HG03439 (cell line): ENCODE measurements at regions not wholly inside any gene's neighbourhood (a gene's known extent, or its start where the extent isn't known, plus 50 kb on each side); places are given as distances from the start of the nearest gene placed in this dataset.

Source experiments
- ATAC-seq: cut with Tn5 transposase; IDR thresholded peaks from one replicate; pipeline ENCODE4 v1.9.1; 2021; ENCODE audit warnings: mild to moderate bottlenecking, moderate library complexity; ENCODE audit not compliant: unreplicated experiment

DNA sequence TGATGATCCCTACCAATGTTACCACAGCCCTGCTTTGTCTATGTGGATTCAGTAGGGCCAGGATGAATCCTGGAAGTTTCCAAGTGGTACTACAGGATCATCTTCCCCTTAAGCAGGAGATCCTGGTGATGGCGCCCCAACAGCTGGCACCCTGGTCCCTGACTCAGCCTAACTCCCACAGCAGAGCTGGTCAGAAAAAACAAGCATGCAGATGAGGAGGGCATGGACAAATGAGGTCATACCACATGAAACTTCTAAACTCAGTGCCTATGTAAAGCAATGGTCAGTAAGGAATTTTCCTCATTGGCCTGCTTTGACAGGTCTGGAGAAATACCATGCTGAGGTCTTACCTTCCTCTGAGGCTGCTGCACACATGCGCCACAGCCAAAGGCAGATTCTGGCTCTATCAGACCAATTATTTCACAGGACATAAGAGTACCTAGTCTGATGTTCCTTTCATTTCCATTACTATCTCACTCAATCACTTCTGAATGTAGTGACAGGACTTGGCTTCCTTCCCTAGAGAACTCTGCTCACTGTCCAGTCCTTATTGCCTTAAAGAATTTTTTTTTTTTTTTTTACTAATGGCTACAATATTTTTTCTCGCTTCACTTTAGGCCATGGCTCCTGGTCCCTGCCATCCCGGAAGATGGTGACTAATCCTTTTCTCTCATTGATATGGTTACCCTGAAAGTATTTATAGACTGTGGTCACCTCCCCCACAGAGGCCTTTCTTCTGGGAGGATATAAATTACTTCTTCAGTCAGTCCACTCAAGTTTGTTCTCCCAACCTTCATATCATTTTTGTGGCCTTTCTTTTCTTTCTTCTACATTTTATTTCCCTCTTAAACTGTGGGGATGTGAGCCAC lies 525.2 kb upstream of the PSMD7 start:
- no peak for ATAC-seq

DNA sequence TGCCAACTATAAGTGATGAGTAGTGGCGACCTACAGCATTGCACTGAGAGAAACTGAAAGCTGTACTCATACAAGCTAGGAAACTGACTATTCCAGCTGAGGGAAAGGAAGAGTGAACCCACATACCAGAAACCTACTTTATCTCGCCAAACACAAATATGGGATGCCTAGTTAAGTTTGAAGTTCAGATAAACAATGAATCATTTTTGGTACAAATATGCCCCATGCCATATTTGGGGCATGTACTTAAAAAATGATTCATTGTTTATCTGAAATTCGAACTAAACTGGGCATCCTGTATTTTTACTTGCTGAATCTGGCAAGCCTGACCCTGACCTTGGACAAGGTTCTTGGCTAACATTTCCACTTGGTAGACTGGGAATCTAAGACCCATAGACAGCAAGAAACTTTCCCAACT lies 527.8 kb upstream of the PSMD7 start:
- no peak for ATAC-seq

GRCh38 chr16:73764321-73764720 lies 532.3 kb upstream of the PSMD7 start:
- ATAC-seq: no peak

DNA sequence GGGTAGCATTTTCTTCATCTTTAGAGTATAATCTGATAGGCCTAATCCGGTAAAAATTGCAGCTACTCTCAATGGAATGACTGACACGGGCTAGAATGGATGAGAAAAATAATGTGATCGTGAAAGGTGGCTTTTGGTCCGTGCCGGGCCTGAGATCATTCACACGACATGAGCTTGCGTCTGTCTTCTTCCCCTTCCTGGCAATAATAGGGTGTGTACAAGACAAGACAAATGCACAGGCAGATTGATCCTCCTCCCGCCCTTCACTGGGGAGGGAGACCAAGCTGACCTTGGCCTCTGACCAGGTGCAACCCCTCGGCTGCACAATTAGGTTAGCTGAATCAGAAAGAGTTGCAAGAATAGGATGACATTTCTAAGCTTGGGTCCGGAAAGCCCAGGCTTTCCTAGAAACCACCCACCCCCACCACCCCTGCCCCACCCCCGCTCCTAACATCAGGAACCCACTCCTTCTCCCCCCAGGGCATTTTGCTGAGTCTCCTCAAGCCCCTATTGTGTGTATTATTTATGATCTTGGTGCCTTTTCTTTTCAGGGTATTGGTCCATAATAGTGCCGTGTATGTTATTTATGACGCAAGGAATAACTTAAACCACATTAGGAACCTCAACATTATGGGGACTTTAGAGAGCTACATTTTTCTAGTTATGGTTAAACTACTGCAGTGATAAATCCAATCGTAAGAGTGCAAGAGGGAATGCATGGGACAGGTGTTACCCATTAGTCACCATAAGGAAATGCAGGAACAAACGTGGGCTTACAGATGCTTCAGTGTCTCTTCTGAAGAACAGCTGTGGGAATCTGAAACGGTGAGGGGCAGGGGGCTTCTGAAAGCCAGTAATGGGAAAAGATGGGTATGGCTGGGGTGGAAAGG lies 540.1 kb upstream of the PSMD7 start:
- ATAC-seq: no peak

GRCh38 chr16:73753931-73754330 lies 542.7 kb upstream of the PSMD7 start:
- ATAC-seq: no peak

DNA sequence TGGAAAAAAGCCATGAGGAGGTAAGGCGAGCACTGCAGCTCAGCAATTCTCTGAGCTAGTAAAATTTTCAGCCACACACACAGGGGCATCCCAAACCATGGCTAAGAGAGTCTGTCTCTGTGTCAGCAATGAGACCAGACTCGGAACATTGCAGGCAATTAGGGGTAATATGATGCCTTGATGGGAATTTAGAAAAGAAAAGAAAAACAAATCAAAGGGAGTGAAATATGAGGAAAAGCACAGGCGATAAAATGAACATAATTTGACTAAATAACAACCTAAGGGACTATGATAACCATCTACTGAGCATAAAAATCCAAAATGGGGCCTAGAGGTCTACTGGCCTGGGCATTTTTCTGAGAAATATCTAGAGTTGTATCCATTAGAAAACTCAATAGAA lies 546.0 kb upstream of the PSMD7 start:
- ATAC-seq: no peak

GRCh38 chr16:73747328-73747727 lies 549.3 kb upstream of the PSMD7 start:
- ATAC-seq: no peak

DNA sequence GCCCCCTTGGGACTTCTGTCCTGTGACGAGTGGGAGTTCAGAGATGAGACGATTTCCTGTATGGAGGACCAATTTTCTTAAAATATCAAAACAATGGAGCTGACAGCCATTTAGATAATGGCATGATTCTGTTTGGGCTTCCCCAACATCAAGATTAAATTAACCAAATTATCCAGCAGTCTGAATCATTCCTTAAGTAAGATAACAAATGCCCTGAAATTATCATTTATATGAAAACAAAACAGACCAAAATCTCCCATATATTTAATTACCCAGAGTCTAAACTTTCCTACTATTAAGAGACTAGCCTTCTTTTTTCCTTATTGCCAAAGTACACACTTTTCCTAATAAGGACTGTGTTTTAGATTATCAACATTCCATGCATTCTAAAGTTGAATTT lies 550.1 kb upstream of the PSMD7 start:
- no peak for ATAC-seq

GRCh38 chr16:73743665-73744496 lies 552.7 kb upstream of the PSMD7 start:
- no peak for ATAC-seq

GRCh38 chr16:73739049-73739769 lies 557.4 kb upstream of the PSMD7 start:
- no peak for ATAC-seq

- no peak for ATAC-seq
Observed at GRCh38 chr16:73738266-73738665, 558.3 kb upstream of the PSMD7 start.

GRCh38 chr16:73737637-73738036 lies 559.0 kb upstream of the PSMD7 start:
- ATAC-seq: no peak

- no peak for ATAC-seq
Observed at GRCh38 chr16:73735954-73736353, 560.7 kb upstream of the PSMD7 start.

DNA sequence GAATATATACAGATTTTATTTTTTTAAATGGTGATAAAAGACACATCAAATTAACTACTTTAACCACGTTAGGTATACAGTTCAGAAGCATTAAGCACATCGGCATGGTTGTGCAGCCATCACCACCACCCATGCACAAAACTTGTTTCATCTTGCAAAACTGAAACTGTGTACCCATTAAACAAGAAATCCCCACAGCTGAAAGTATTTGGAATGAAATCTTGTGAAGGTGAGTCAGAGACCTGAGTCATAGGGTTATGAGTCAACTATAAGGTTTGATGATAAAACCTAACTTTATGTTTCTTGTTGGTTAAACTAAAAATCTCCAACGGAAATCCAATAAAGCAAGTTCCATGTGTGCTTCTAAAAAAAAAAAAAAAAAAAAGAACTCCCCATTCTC lies 561.6 kb upstream of the PSMD7 start:
- ATAC-seq: no peak

GRCh38 chr16:73732681-73733080 lies 563.9 kb upstream of the PSMD7 start:
- ATAC-seq: no peak

DNA sequence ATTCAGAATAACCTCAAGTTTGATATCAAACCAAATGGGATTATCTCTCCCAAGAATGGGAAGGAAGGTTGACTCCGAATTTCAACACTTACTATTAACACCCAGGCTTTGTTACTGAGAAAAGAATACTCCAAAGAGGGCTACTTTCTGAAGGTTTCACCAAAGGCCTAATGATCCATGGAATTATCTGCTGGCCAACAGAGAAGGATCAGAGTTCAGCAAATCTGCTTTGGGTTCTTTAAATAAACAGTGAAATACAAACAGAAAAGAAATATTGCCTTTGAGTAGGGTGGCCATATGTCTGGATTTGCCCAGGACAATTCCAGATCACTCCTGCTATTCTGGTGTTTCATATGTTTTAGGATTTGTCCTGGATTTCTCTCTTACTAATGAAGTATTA lies 564.5 kb upstream of the PSMD7 start:
- no peak for ATAC-seq

GRCh38 chr16:73730481-73731090 lies 566.0 kb upstream of the PSMD7 start:
- ATAC-seq: no peak

- no peak for ATAC-seq
Observed at GRCh38 chr16:73725156-73725555, 571.5 kb upstream of the PSMD7 start.

- no peak for ATAC-seq
Observed at GRCh38 chr16:73724503-73724902, 572.1 kb upstream of the PSMD7 start.
